GM19238 (cell line): ENCODE measurements at regions not wholly inside any gene's neighbourhood (a gene's known extent, or its start where the extent isn't known, plus 50 kb on each side); places are given as distances from the start of the nearest gene placed in this dataset.

Experiments used
- DNase-seq: peaks from one replicate; pipeline ENCODE4 v3.0.0; 2011; ENCODE audit warnings: low spot score; ENCODE audit not compliant: insufficient read length

GRCh38 chr4:83171436-83172039 lies 57.0 kb upstream of the PLAC8 start:
- DNase-seq, result no peak

DNA sequence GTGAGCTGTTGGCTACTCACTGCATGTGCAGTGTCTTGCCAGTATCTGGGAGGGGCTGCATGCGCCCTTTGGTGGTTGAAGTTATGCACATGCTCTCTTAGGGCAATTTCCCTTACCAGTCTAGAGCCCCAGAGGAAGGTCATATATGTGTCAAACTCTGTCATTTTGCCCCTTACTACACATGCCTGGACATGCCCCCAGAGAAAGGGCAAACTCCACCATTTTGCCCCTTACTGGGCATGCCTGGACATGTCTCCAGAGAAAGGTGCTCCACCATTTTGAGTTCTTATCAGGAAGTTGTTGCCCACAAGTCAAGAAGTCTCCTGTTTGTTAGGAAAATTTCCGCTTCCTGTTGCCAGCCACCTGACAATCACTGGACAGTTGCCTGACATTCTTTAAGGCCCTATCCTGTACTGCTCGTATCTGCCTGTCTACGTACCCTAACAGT lies 56.4 kb upstream of the PLAC8 start:
- no peak for DNase-seq
